H7 (cell line): ENCODE measurements at regions not wholly inside any gene's neighbourhood (a gene's known extent, or its start where the extent isn't known, plus 50 kb on each side); places are given as distances from the start of the nearest gene placed in this dataset.
"Not testable (repeated sequence)": the region's sequence is repeated elsewhere in the genome, so short reads cannot be mapped to it uniquely, and the experiment has no call there.

ENCODE experiments used
- DNase-seq: peaks from one replicate; pipeline ENCODE4 v3.0.0; 2012
- H3K27me3 ChIP-seq: 2 replicates; pipeline ENCODE4 v1.6.0; 2011; ENCODE audit warnings: mild to moderate bottlenecking, low read length; ENCODE audit not compliant: control insufficient read depth, insufficient read depth
- H3K36me3 ChIP-seq: replicated peaks from 2 replicates; pipeline ENCODE4 v1.5.1; 2011; ENCODE audit warnings: low read length; ENCODE audit not compliant: control insufficient read depth, insufficient read depth
- H3K4me3 ChIP-seq: 2 replicates; pipeline ENCODE4 v1.5.1; 2011; ENCODE audit warnings: low read depth, mild to moderate bottlenecking, control low read depth, low read length, moderate library complexity; ENCODE audit not compliant: insufficient read depth

DNA sequence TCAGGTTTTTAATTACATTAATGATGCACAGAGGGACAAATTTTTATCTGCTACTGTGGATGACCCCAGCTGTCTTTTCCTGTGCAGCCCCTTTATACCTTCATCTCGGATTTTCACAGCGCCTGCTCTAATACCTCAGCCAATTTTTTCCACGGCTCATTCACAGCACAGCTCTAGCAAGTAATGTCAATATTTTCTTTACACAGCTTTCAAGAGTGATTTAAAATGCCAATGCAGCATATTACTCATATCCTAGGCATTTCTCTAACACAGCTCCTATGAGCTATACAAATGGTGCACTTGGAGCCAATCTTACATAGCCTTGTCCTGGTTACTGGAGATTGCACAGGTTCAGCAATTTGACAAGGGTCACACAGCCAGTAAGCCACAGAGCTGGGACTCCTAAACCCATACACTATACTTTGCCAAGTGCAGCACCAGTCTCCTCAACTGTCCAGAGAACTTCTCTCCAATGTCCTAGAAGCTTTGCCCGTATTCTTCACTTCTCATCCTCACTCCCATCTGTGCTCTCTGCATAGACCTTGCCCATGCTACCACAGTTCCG lies 661.8 kb downstream of the DTWD2 start:
- no peak overlapping the region for H3K4me3 ChIP-seq
- no peak for DNase-seq
- no peaks in the 10 kb centered on the region for H3K36me3 ChIP-seq
- no peaks in the 10 kb centered on the region for H3K27me3 ChIP-seq

DNA sequence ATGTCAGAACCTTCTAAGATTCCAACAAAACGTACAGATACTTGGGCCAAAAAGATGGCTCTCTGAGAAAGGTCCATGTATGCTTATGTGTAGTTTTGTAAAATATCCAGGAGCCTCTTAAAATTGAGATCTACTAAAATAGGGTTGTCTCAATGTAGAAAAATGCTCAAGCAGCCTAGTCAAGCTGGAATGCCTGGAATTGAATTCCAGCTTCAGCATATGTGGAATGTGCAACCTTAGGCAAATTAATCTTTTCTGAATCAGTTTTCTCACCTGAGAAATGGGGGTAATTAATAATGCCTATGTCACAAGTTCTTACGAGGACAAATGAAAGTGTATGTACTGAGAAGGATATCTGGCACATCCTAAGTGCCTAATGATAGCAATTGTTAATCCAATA lies 662.4 kb downstream of the DTWD2 start:
- no peak for DNase-seq
- Histone ChIP-seq H3K36me3 (no peaks in the 10 kb centered on the region), H3K27me3 (no peaks in the 10 kb centered on the region), H3K4me3 (no peak overlapping the region)

DNA sequence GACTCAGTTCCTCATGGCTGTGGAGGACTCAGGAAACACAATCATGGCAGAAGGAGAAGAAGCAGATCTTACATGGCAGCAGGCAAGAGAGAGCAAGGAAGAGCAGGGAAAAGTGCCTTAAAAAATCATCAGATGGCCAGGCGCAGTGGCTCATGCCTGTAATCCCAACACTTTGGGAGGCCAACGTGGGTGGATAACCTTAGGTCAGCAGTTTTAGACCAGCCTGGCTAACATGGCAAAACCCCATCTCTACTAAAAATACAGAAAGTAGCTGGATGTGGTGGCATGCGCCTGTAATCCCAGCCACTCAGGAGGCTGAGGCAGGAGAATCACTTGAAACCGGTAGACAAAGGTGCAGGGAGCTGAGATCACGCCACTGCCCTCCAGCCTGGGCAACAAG lies 664.6 kb downstream of the DTWD2 start:
- H3K27me3 ChIP-seq, H3K36me3 ChIP-seq, DNase-seq, H3K4me3 ChIP-seq: not testable (repeated sequence)

DNA sequence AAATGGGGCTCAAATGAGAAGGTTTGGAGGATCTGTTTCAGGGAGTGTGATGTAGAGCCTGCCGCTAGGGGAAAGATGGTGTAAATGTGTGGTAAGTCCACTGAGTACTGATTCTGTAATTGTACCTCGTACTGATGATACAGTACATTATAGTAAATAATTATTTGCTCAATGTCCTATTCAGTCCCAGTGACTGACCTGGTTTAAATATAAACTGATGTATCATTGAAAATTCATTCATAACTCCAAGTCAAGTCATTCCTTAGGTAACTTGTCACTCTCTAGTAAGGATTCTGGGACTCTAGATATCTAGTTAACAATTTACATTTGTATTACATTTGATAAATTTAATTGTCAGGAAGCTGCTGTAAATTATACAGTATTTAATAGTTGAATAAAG lies 667.3 kb downstream of the DTWD2 start:
- DNase-seq, result no peak
- no peaks in the 10 kb centered on the region for H3K36me3 ChIP-seq
- H3K4me3 ChIP-seq, result no peak overlapping the region
- H3K27me3 ChIP-seq, result no peaks in the 10 kb centered on the region

DNA sequence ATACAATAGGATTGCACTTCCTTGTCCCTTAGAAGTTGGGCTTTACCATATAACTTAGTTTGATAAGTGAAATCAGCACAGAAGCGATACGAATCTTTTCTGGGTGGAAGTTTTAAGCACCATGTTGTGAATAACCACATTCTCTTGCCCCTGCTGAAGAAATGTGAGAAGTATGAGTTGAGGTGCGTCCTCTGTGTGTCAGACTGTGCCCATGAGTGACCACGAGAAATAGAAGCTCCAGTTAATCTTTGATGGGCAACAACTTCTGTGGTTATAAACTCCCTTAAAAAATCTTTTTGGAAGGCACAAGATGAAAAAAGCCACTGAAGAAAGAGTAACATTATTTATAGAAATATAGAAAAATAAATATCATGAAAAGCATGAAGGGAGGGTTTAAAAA lies 668.2 kb downstream of the DTWD2 start:
- DNase-seq, result no peak
- Histone ChIP-seq H3K36me3 (no peaks in the 10 kb centered on the region), H3K27me3 (no peaks in the 10 kb centered on the region), H3K4me3 (no peak overlapping the region)

DNA sequence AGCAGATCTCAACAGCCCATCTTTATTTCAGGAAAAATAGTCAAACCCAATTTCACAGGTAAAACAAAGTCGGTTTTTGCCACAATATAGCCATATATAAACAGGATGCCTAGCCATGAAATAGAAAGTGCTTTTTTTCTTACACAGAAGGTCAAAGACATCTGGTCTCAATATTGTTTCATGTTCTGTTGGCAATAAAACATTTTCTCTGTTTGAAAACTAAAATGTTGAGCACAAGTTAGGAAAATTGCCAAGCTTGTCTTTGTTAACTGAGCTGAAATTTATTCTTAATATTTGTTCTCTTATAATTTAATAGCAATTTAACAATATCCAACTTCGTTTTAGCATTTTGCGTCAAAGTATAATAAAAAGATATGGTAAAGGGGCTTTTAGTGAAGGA lies 673.4 kb downstream of the DTWD2 start:
- H3K27me3 ChIP-seq, result no peaks in the 10 kb centered on the region
- no peaks in the 10 kb centered on the region for H3K36me3 ChIP-seq
- no peak overlapping the region for H3K4me3 ChIP-seq
- DNase-seq, result no peak

DNA sequence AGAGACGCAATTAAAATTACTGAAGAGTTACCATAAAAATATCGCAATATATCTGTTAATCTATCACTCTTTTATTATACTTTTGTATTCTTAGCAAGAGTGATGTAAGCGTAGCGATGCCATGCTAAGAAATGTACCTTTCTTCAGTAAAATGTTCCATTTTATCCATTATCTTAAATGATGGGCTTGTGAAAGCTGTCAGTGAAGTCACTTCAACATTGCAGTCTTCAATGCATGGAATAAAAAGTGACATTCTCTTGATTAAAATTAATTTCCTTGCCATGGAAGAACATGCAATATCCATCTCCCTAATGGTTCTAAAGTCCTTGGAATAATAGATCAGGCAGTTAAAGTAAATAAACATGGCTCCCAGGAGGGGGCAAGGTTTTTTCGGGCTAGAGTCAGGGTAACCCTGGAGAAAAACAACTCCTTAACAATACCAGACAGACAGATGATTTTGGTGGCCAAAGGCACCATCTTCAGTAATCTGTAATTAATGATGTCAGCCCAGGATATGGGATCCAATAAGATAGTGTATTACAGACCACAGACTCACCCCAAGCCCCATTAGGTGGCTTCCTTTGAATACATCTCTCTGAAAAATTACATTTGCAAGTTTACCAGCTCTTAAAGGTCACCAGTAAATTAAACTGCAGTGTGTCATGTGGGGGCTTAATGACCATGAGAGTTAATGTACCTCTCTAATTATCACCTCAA lies 677.1 kb downstream of the DTWD2 start:
- Histone ChIP-seq H3K4me3 (no peak overlapping the region), H3K36me3 (no peaks in the 10 kb centered on the region), H3K27me3 (no peaks in the 10 kb centered on the region)
- DNase-seq, result no peak

DNA sequence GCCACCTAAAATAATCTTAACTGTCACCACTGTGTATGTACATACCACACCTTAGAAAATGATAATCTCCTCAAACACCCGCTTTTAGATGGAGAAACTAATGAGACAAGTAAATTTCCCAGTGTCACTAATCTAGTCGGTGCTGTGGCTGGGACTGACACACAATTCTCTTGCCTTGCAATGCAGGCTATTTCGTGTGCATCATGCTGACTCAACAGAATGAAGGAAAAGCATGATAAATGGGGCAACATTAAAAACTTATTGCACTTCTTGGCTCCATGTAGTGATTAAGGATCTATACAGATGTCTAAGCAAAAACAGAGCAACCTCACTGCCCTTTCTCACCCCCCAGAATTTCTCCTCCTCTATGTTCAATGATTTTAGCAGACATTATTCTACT lies 677.9 kb downstream of the DTWD2 start:
- H3K27me3 ChIP-seq, result no peaks in the 10 kb centered on the region
- no peak for DNase-seq
- no peaks in the 10 kb centered on the region for H3K36me3 ChIP-seq
- no peak overlapping the region for H3K4me3 ChIP-seq

DNA sequence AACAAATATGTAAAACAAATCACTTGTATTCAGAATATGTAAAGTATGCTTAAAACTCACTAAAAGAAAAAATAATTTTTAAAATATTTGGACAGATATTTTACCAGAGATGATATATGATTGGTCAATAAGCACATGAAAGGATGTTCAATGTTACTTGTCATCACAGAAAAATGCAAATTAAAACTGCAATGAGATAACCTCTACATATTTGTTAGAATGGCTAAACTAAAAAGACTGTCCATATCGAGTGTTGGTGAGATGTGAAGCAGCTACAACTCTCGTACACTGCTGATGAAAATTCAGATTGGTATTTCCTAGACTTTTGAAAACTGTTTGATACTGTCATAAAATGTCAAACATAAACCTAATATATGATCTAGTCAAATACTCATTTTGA lies 685.1 kb downstream of the DTWD2 start:
- Histone ChIP-seq H3K4me3 (no peak overlapping the region), H3K27me3 (no peaks in the 10 kb centered on the region), H3K36me3 (no peaks in the 10 kb centered on the region)
- no peak for DNase-seq

DNA sequence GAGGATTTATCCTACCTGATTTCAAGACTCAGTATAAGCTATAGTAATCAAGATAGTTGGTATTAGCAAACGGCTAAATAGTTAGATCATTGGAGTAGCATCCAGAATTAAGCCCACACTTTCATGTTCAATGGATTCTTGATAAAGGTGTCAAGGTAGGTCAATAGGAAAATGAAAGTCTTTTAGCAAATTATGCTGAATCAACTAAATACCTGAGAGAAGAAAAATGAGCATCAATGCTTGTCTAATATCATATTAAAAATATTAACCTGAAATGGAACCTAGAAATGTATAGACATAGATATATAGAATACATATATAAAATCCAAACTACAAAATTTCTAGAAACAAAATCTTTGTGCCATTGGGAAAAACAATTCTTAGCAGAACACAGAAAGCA lies 685.6 kb downstream of the DTWD2 start:
- Histone ChIP-seq H3K27me3 (no peaks in the 10 kb centered on the region), H3K36me3 (no peaks in the 10 kb centered on the region), H3K4me3 (no peak overlapping the region)
- DNase-seq, result no peak

DNA sequence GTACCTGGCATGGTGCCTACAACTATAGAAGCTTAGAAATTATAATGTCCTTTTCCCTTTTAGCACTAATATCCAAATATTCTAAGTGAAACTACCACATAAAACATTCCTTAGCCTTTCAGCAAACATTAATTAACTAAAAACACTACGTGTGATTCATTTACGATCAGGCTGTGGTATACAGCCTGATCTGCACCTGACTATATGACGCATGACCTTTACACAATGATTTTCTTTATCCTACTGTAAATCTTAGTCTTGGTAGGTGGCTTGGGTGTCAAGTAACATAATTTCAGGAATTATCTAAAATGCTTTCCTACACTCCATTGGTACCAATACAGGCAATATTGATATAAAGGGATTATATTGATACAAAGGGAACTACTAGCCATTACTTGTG lies 686.7 kb downstream of the DTWD2 start:
- H3K27me3 ChIP-seq, result no peaks in the 10 kb centered on the region
- no peak overlapping the region for H3K4me3 ChIP-seq
- DNase-seq, result no peak
- no peaks in the 10 kb centered on the region for H3K36me3 ChIP-seq

DNA sequence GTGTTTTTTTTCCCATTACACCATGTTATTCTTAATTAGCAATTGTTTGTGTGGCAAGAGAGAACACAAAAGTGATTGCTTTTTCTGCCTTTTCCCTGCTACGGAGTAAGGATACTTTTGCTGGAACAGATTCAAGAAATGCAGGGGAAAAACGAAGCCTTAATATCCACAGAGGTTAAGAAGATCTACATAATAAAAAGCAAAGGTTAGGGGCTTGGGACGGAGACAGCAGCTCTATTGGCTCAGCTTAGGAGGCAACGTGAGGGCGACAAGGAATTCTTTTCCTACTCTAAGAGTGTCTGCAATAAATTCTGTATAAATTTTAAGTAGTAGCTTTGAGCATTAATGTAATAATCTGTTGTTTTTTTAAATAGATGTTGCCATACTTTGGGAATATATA lies 693.3 kb downstream of the DTWD2 start:
- Histone ChIP-seq H3K27me3 (no peaks in the 10 kb centered on the region), H3K36me3 (no peaks in the 10 kb centered on the region), H3K4me3 (no peak overlapping the region)
- DNase-seq, result no peak

DNA sequence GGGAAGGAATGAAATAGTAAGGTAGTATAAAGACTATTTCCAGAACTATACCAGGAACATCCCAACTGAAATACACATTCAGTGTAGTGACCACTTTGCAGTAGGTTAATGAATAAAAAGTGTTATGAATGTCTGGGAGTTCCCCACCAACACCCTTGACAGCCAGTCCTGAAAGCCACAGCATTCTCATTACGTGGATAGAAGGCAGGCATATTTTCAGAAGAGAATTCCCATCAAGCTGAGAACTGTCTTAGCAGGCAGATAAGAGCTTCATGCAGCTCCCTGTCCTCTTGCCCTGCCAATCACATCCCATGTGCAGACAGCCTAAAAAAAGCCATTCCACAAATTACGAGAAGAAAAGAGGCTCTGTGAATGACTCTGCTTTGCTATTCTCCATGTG lies 695.0 kb downstream of the DTWD2 start:
- Histone ChIP-seq H3K27me3 (no peaks in the 10 kb centered on the region), H3K36me3 (no peaks in the 10 kb centered on the region), H3K4me3 (no peak overlapping the region)
- DNase-seq, result no peak

DNA sequence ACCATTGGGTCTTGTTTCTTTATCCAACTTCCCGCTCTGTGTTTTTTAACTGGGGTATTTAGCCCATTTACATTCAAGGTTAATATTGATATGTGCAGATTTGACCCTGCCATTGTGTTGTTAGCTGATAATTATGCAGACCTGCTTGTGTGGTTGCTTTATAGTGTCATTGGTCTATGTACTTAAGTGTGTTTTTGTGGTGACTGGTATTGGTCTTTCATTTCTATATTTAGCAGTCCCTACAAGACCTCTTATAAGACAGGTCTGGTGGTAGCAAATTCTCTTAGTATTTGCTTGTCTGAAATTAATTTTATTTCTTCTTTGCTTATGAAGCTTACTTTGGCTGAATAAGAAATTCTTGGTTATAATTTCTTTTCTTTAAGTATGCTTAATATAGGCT lies 698.1 kb downstream of the DTWD2 start:
- no peaks in the 10 kb centered on the region for H3K36me3 ChIP-seq
- no peaks in the 10 kb centered on the region for H3K27me3 ChIP-seq
- H3K4me3 ChIP-seq, result no peak overlapping the region
- DNase-seq, result no peak

DNA sequence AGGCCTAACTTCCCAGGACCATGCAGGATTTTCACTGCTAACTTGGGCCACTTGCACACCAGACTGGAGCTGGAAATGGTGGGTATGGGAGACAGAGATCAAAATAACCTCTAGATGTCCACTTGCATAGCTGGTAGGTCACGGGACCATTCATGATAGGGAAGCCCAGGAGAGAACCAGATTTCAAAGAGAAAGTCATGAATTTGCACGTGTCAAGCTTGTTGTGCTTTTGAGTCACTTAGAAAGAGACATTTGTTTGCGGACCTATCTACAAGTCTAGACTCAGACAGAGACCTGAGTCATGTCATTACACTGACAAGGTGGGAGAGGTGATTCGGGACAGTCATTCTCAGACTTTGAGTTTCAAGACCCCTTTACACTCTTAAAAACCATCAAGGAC lies 704.1 kb downstream of the DTWD2 start:
- not testable (repeated sequence) for H3K27me3 ChIP-seq

More for the DNA sequence above, 704.1 kb downstream of the DTWD2 start:
- not testable (repeated sequence) for H3K4me3 ChIP-seq, DNase-seq, H3K36me3 ChIP-seq
